ENCODE measurements at regions not wholly inside any gene's neighbourhood (a gene's known extent, or its start where the extent isn't known, plus 50 kb on each side); places are given as distances from the start of the nearest gene placed in this dataset.

DNA sequence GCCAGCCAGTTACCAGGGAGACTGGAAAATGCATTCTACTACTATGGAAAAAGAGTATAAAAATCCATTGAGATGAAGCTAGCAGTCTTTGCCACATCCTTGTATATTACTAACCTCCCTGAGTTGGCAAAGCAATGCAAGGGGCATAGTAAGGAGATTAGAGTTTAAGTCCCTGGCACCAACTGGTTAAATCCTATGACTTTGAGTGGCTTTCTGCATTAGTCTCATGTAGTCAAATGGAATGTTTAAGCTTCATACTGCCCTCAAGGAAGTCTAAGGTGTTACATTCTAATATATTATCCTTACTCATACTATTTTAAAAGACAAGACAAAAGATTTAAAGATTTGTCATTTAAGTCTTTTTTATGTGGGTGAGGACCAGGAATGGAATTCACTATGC, 110.1 kb downstream of the INHBA start:
- no peak for TF ChIP-seq JUND (IDR thresholded peaks at IDR 0.05; ENCODE audit: low read depth)
- in situ Hi-C loops (cut with HindIII; ENCODE audit: low pct_unique_long_range_greater_than_20kb, low sequenced_read_pairs) = no loop called here

DNA sequence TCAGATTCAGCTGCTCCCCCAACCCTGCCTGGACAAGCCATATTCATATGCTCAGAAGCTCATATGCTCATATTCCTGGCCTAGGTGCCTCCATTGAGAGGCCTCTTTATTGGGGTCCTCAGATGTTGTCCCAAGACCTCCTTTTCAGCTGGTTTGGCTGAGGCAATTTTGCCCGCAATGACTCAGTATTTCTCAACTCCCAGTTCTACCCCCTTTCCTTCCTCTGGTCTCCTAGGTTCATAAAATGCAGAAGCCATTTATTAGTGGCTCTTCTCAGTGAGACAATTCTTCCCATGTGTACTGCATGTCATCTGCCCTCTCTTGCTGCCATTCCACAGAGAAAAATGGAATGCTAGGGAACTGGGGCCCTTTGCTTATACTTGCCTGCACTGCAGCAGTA, 110.7 kb downstream of the INHBA start:
- no peak for TF ChIP-seq JUND (IDR thresholded peaks at IDR 0.05; ENCODE audit: low read depth)
- in situ Hi-C loops (cut with HindIII; ENCODE audit: low pct_unique_long_range_greater_than_20kb, low sequenced_read_pairs) = no loop called here
- no peak for DNase-seq (ENCODE audit: low read depth in 1 of 2, low spot score in 1 of 2)

More for the DNA sequence above, 110.1 kb downstream of the INHBA start:
- DNase-seq (ENCODE audit: low read depth in 1 of 2, low spot score in 1 of 2) = no peak

DNA sequence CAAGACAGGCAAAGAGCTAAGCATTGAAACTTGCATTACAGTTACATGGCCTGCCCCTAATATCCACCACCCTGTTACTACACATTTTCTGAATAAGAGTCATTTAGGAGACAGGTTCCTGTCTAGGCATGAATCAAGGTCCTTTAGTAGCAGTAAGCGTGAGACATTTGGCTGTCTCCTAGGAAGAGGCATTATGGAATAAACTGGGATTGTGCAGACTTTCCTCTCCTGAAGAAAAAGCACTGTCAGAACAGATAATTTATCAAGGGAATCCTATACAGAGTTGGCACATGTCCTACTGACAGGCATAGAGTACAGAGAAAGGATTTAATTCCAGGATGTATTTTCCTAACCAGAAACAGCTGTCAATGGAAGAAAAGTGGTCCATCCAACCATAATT, 111.9 kb downstream of the INHBA start:
- DNase-seq (ENCODE audit: low read depth in 1 of 2, low spot score in 1 of 2) = no peak
- in situ Hi-C loops (cut with HindIII; ENCODE audit: low pct_unique_long_range_greater_than_20kb, low sequenced_read_pairs) = no loop called here
- no peak for TF ChIP-seq JUND (IDR thresholded peaks at IDR 0.05; ENCODE audit: low read depth)

DNA sequence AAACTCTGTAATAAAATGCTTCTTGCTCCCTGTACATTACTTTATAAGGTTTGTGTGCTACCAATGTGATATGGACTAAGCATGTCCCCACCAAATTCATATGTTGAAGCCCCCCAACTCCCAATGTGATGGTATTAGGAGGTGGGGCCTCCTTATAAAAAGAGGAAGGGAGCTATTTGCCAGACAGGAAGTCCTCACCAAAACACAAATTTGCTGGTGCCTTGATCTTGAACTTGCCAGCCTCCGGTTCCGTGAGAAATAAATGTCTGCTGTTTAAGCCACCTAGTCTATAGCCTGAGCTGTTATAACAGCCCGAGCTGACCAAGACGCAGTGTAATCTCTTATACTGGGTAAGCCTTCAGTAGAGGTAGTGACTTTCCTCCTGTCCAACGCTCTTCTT, 114.5 kb downstream of the INHBA start:
- DNase-seq (ENCODE audit: low read depth in 1 of 2, low spot score in 1 of 2) = no peak
- in situ Hi-C loops (cut with HindIII; ENCODE audit: low pct_unique_long_range_greater_than_20kb, low sequenced_read_pairs) = no loop called here
- TF ChIP-seq JUND (IDR thresholded peaks at IDR 0.05; ENCODE audit: low read depth) = no peak

DNA sequence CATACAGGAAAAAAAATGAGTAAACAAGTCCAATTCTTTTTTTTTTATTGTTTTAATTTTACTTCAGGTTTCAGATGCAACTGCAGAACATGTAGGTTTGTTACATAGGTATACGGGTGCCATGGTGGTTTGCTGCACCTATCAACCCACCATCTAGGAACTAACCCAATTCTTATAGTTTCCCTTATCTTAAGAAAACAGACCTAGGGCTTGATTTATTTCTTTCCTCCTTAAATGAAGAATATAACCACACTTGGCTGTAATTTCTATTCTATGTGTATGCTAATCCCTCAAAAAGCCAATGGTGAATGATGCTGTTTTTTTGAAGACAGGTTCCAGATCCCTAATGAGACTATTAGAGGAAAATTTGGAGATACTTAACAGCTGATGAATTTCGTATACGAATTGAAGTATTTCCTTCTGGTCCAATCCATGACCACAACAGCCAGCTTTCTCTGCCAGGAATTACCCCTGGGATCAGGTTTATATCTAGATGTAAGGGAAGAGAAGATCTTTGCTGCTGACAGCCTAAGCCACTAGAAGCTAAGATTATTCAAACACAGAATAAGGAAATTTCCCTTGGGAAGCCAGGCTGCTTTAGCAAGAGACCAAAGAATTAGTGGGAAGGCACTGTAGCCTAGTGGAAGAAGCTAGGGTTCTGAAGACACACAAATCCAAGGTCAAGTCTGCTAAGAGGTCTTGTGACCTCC, 115.8 kb downstream of the INHBA start:
- DNase-seq (ENCODE audit: low read depth in 1 of 2, low spot score in 1 of 2) = no peak
- TF ChIP-seq JUND (IDR thresholded peaks at IDR 0.05; ENCODE audit: low read depth) = no peak
- in situ Hi-C loops (cut with HindIII; ENCODE audit: low pct_unique_long_range_greater_than_20kb, low sequenced_read_pairs) = no loop called here

DNA sequence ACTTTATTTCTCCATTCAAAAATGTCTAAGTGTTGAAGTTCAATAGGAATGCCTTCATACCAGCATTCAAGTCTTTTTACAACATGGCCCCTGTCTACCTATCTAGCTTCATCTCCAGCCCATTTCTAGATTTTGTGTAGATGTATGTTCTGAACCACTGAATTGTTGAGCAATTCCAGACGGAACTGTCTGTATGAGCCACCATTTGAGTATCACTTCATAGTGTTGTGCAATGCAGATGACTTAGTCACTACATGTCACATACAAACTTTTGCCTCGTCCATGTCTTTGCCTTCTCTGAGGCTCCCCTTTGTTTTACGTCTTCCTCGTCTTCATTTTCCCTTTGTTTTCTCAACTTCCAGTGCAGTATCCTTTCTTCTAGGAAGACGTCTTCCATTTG, 118.1 kb downstream of the INHBA start:
- TF ChIP-seq JUND (IDR thresholded peaks at IDR 0.05; ENCODE audit: low read depth) = no peak
- no peak for DNase-seq (ENCODE audit: low read depth in 1 of 2, low spot score in 1 of 2)
- in situ Hi-C loops (cut with HindIII; ENCODE audit: low pct_unique_long_range_greater_than_20kb, low sequenced_read_pairs) = no loop called here

DNA sequence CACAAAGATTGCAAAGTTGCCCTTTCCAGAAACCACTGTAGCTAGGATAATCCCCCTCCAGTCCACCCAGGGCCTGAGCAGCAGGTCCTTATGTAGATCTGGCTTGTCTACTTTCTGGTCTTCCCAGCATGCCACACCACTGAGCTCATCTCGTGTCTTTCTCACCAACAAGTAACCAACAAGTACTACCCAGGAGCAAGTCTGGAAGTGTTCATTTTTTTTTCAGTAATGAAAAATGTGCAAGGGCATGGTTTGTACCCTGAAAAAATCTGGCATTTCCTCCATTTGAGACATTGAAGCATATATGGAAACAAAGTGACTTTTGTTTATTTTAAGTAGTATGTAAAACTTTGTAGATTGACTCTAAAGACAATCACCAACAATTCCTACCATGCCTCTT, 120.8 kb downstream of the INHBA start:
- no peak for TF ChIP-seq JUND (IDR thresholded peaks at IDR 0.05; ENCODE audit: low read depth)
- no peak for DNase-seq (ENCODE audit: low read depth in 1 of 2, low spot score in 1 of 2)
- in situ Hi-C loops (cut with HindIII; ENCODE audit: low pct_unique_long_range_greater_than_20kb, low sequenced_read_pairs) = no loop called here

DNA sequence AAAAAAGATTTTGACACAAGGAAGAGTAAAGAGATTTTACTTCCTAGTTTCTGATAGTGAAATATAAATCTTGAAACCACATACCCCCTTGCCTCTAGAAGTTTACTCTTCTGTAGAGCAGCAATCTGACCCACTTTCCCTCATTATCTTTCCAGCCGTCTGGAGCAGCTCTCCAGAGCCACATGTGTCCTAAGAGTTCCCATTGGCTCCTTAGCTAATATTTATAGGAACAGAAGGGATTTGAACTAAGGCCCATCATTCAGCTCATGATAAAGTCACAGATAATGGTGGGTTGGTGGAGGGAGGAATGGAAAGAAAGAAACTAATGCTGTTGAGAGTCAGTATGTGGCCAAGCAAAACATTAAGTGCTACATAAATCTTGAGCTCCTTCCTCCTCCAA, 121.8 kb downstream of the INHBA start:
- no peak for DNase-seq (ENCODE audit: low read depth in 1 of 2, low spot score in 1 of 2)

DNA sequence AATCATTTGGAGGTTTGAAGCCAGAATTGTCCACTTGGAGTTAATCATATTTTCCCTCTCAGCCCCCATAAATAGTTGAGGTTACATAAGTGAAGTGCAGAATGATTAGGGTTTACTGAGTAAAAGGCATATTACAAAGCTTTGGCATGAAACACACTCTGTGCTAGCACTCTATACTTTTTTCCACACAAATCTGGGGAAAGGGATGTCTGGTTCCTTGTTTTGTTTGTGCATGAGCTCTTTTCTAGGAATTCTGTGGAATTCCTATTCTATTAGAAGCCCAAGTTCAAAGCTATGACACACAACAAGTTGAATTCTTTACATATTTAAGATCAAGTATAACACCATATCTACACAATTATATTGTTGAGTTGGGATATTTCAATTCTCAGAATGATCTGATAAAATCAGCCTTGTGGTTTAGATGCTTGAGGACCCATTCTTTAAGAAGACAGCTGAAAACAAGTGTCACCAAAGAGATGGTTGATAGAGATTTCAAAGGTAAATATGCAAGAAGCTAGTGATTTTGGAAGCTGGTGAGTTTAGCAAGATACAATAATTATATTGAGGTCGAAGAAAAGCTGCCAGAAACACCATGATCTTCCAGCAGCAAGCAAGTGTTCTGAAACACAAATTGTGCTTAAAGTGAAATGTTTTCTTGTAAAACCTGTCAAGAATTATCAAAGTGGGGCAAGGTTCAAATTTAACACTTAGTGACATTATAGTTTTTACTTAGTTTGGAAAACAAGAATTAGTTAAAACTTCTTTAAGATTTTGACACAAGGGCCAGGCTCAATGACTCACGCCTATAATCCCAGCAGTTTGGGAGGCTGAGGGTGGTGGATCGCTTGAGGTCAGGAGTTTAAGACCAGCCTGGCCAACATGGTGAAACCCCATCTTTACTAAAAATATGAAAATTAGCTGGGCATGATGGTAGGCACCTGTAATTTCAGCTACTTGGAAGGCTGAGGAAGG, 122.6 kb downstream of the INHBA start:
- peak in 1 of 2 experiments; percentile 42 for DNase-seq (ENCODE audit: low read depth in 1 of 2, low spot score in 1 of 2)
- in situ Hi-C loops (cut with HindIII; ENCODE audit: low pct_unique_long_range_greater_than_20kb, low sequenced_read_pairs) = no loop called here
- TF ChIP-seq JUND (IDR thresholded peaks at IDR 0.05; ENCODE audit: low read depth) = no peak

More for the DNA sequence above, 121.8 kb downstream of the INHBA start:
- TF ChIP-seq JUND (IDR thresholded peaks at IDR 0.05; ENCODE audit: low read depth) = no peak
- in situ Hi-C loops (cut with HindIII; ENCODE audit: low pct_unique_long_range_greater_than_20kb, low sequenced_read_pairs) = no loop called here

DNA sequence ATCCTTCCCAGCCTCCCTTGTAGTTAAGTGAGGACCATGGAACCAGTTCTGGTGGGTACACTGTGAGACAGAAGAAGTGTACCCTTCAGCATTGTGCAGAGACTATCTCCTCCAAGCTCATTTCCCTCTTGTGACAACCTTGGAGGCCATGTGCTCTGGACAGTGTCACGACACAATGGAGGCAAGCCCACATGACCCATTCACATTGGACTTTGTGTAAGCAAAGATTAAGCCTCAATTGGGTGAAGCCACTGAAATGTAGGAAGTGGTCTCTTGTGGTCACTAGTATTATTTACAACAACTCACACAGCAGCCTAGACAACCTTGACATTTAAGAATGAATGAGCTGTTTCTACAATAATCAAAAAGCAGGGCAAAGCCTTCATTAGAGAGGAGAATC, 124.2 kb downstream of the INHBA start:
- no peak for TF ChIP-seq JUND (IDR thresholded peaks at IDR 0.05; ENCODE audit: low read depth)
- in situ Hi-C loops (cut with HindIII; ENCODE audit: low pct_unique_long_range_greater_than_20kb, low sequenced_read_pairs) = no loop called here
- no peak for DNase-seq (ENCODE audit: low read depth in 1 of 2, low spot score in 1 of 2)

DNA sequence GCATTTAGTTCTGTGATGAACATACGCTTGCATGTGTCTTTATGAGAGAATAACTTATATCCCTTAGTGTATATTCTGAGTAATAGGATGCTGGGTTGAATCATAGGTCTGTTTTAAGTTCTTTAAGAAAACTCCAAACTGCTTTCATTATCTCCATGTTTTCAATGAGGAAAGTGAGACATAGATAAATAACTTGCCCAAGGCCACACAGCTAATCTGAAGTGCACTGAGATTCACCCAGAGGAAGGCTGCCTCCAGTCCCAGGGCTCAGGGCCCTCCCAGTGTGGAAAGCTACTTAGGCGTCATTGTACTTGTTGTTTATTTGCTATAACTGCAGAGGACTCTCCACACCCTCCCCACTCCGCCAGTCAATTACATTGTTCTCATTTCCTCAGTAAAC, 126.7 kb downstream of the INHBA start:
- no peak for DNase-seq (ENCODE audit: low read depth in 1 of 2, low spot score in 1 of 2)
- in situ Hi-C loops (cut with HindIII; ENCODE audit: low pct_unique_long_range_greater_than_20kb, low sequenced_read_pairs) = no loop called here
- no peak for TF ChIP-seq JUND (IDR thresholded peaks at IDR 0.05; ENCODE audit: low read depth)

DNA sequence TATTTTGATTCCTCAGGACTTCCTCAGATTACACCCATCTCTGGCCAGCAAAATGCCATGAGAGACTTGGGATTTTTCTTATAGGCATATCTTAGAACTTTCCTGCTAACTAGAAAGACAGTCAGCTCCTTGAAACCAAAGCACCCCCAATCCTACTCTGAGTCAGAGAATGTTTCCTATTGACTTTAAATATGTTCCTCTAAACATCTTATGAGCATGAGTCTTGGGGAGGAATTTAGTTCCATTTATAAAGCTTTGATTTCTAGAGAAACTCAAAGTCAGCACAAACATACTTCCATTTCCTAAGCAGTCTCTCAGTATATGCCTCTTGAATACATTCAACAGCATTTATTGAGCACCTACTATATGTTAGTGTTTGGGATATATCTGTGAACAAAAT, 128.5 kb downstream of the INHBA start:
- TF ChIP-seq JUND (IDR thresholded peaks at IDR 0.05; ENCODE audit: low read depth) = no peak
- no peak for DNase-seq (ENCODE audit: low read depth in 1 of 2, low spot score in 1 of 2)
- in situ Hi-C loops (cut with HindIII; ENCODE audit: low pct_unique_long_range_greater_than_20kb, low sequenced_read_pairs) = no loop called here

DNA sequence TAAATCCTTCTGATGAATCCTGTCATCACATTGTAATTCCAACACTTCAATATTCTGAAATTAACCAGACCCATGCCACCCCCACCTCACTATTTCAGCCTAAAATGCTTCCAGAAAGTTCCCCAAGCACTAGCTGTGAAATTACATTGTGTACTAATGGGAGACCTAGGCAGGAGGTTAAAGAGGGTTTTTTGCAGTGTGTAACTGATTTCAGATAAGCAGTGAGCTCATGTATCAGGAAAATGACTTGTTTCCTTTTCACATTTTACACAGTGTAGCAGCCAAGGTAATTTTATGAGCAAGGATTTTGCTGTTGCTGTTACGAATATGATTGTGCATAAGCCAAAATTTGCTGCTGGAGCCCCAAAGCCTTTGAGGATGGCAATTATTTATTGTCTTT, 129.0 kb downstream of the INHBA start:
- no peak for TF ChIP-seq JUND (IDR thresholded peaks at IDR 0.05; ENCODE audit: low read depth)
- no peak for DNase-seq (ENCODE audit: low read depth in 1 of 2, low spot score in 1 of 2)
- in situ Hi-C loops (cut with HindIII; ENCODE audit: low pct_unique_long_range_greater_than_20kb, low sequenced_read_pairs) = no loop called here
